BJ (cell line): ENCODE measurements at regions not wholly inside any gene's neighbourhood (a gene's known extent, or its start where the extent isn't known, plus 50 kb on each side); places are given as distances from the start of the nearest gene placed in this dataset.

Source experiments
- CTCF ChIA-PET: fragments of 350-600 bp; formaldehyde crosslinking; extraction: SDS; loops from one replicate; lab custom pipeline; 2021; ENCODE audit warnings: antibody characterized with exemption, inconsistent platforms; lab: Yijun Ruan, JAX
- POLR2A ChIA-PET: fragments of 300-600 bp; sonication (Branson Sonifier 250); formaldehyde crosslinking; extraction: SDS; loops from one replicate; lab custom pipeline; 2021; ENCODE audit warnings: antibody characterized with exemption; lab: Charles Lee
- DNase-seq: peaks from one replicate; pipeline ENCODE4 v3.0.0-alpha.2; 2011; ENCODE audit warnings: low read depth
- H3K27me3 ChIP-seq: 2 replicates; pipeline ENCODE4 v1.6.0; 2011; ENCODE audit warnings: low read length; ENCODE audit not compliant: control insufficient read depth, insufficient read depth
- H3K36me3 ChIP-seq: 2 replicates; pipeline ENCODE4 v1.5.1; 2011; ENCODE audit warnings: low read length; ENCODE audit not compliant: control insufficient read depth, insufficient read depth
- H3K4me3 ChIP-seq: 2 replicates; pipeline ENCODE4 v1.5.1; 2011; ENCODE audit warnings: low read depth, mild to moderate bottlenecking, control low read depth, low read length
- TF ChIP-seq, protein P1 (sequence below): IDR thresholded peaks from 2 replicates; pipeline ENCODE4 v1.5.1; 2011; ENCODE audit warnings: low read depth, mild to moderate bottlenecking, control low read depth, inconsistent platforms, low read length, moderate library complexity; ENCODE audit not compliant: insufficient read depth

DNA sequence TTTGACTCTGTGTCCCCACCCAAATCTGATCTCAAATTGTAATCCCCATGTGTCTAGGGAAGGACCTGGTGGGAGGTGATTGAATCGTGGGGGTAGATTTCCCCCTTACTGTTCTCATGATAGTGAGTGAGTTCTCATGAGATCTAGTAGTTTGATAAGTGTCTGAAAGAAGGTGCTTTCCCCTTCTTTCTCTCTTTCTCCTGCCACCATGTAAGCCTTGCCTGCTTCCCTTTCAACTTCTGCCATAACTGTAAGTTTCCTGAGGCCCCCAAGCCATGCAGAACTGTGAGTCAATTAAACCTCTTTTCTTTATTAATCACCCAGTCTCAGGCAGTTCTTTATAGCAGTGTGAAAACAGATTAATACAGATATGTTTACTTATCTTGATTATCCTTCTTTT, 266.5 kb upstream of the GYPC start:
- Histone ChIP-seq H3K36me3 (no peaks in the 10 kb centered on the region), H3K27me3 (no peaks in the 10 kb centered on the region), H3K4me3 (no peak overlapping the region)
- POLR2A ChIA-PET, result no interaction called here
- TF ChIP-seq, protein P1, sequence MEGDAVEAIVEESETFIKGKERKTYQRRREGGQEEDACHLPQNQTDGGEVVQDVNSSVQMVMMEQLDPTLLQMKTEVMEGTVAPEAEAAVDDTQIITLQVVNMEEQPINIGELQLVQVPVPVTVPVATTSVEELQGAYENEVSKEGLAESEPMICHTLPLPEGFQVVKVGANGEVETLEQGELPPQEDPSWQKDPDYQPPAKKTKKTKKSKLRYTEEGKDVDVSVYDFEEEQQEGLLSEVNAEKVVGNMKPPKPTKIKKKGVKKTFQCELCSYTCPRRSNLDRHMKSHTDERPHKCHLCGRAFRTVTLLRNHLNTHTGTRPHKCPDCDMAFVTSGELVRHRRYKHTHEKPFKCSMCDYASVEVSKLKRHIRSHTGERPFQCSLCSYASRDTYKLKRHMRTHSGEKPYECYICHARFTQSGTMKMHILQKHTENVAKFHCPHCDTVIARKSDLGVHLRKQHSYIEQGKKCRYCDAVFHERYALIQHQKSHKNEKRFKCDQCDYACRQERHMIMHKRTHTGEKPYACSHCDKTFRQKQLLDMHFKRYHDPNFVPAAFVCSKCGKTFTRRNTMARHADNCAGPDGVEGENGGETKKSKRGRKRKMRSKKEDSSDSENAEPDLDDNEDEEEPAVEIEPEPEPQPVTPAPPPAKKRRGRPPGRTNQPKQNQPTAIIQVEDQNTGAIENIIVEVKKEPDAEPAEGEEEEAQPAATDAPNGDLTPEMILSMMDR, result no peak
- DNase-seq, result no peak
- CTCF ChIA-PET, result no interaction called here

DNA sequence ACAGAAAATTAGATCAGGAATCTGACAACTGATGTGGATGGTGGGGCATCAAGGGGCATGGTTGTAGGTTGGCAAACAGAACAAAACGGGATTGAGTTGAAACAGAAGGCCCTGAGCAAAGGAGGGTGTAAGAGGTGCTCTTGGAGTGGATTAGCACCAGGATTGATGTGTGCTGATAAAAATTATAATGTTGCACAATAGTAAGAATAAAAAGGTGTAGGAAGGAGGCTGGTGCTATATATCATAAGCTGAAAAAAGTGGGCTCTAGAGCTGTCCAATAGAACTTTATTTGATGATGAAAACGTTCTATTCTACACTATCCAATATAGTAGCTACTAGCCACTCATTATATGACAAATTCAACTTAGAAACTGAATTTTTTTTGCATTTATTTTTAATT, 263.1 kb upstream of the GYPC start:
- no peak for DNase-seq
- TF ChIP-seq, protein P1, result no peak
- H3K4me3 ChIP-seq, result no peak overlapping the region
- no peaks in the 10 kb centered on the region for H3K36me3 ChIP-seq
- CTCF ChIA-PET, result no interaction called here
- POLR2A ChIA-PET, result no interaction called here
- H3K27me3 ChIP-seq, result no peaks in the 10 kb centered on the region

DNA sequence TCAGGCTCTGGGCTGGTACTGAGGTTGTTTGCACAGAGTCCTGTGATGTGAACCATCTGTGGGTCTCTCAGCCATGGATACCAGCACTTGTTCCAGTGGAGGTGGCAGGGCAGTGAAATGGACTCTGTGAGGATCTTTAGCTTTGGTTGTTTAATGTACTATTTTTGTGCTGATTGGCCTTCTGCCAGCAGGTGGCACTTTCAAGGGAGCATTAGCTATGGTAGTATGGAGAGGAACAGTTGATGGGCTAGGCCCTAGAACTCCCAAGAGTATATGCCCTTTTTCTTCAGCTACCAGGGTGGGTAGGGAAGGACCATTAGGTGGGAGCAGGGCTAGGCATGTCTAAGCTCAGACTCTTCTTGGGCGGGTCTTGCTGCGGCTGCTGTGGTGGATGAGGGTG, 257.0 kb upstream of the GYPC start:
- Histone ChIP-seq H3K36me3 (no peaks in the 10 kb centered on the region), H3K4me3 (no peak overlapping the region), H3K27me3 (no peaks in the 10 kb centered on the region)
- POLR2A ChIA-PET, result no interaction called here
- CTCF ChIA-PET, result no interaction called here
- TF ChIP-seq, protein P1, result no peak
- no peak for DNase-seq

DNA sequence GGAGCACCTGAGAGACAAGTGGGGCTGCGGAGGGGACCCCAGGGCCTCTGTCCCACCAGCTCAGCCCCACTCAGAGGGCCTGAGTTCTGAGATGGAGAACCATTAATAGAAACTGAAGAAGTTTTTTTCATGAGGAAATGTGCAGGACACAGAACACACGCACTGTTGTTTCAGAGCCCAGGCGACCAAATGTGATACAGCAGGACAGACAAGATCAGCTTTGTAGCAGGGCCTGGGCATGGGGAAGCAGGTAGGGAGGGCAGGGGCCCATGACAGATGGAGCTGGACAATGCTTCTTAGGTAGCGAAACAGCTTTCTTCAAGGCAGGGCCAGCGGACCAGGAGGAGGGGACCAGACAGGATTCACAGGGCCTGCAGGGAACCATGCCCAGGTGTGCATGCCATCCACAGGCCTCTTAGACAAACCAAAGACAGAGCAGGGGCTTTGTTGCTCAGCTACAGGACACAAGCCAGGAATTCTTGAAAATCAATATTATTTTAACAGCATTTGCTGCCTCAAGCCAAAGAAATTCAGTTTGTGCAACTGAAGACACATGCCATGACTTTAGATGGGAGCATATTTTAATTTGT, 252.8 kb upstream of the GYPC start:
- H3K36me3 ChIP-seq, result no peaks in the 10 kb centered on the region
- CTCF ChIA-PET, result no interaction called here
- H3K4me3 ChIP-seq, result no peak overlapping the region
- TF ChIP-seq, protein P1, result no peak
- no peaks in the 10 kb centered on the region for H3K27me3 ChIP-seq
- DNase-seq, result no peak
- POLR2A ChIA-PET, result no interaction called here

DNA sequence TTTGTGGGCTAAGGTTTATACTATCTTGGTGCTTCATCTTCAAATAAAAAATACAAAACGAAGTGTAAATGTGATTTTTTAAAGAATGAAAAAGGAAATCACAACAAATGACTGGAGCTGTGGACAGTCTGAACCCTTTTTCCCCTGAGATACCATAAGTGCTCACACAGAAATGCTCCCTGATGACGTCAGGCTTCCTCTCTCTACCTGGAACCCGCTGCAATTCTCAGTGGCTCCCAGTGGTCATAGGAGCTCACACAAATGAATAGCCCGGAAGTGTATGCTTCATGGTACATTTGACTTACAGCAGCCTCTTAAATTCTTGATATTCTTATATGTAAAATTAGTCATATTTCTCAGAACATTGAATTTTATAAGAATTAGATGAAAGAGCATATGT, 249.7 kb upstream of the GYPC start:
- POLR2A ChIA-PET, result no interaction called here
- TF ChIP-seq, protein P1, result no peak
- H3K27me3 ChIP-seq, result no peaks in the 10 kb centered on the region
- CTCF ChIA-PET, result no interaction called here
- no peak for DNase-seq
- no peaks in the 10 kb centered on the region for H3K36me3 ChIP-seq
- H3K4me3 ChIP-seq, result no peak overlapping the region
